HL-60 (cell line): ENCODE measurements at regions not wholly inside any gene's neighbourhood (a gene's known extent, or its start where the extent isn't known, plus 50 kb on each side); places are given as distances from the start of the nearest gene placed in this dataset.

Experiments
- DNase-seq, 2 experiments: peaks; one replicate each; pipeline ENCODE4 v3.0.0-alpha.2; 2010 to 2020; ENCODE audit warnings: low read depth in 1 of 2, low spot score in 1 of 2
- H3K27ac ChIP-seq: fragments of 250-450 bp; sonication (Bioruptor Pico); replicated peaks from 2 replicates; pipeline ENCODE4 v1.5.1; 2020; ENCODE audit warnings: mild to moderate bottlenecking, moderate library complexity
- H3K27me3 ChIP-seq: fragments of 250-450 bp; sonication (Bioruptor Pico); 2 replicates; pipeline ENCODE4 v1.5.1; 2021; ENCODE audit warnings: mild to moderate bottlenecking, moderate library complexity; ENCODE audit not compliant: insufficient read depth, poor library complexity, severe bottlenecking
- H3K4me3 ChIP-seq: replicated peaks from 2 replicates; pipeline ENCODE4 v1.5.1; 2011; ENCODE audit warnings: mild to moderate bottlenecking, control low read depth, low read length; ENCODE audit not compliant: insufficient read depth
- GABPA ChIP-seq: IDR thresholded peaks from 2 replicates; pipeline ENCODE4 v1.6.1; 2012; ENCODE audit warnings: low read depth
- POLR2AphosphoS5 ChIP-seq: IDR thresholded peaks from 2 replicates; pipeline ENCODE4 v1.6.1; 2012; ENCODE audit warnings: low read depth
- SPI1 ChIP-seq: IDR thresholded peaks from 2 replicates; pipeline ENCODE4 v1.6.1; 2012; ENCODE audit warnings: low read depth, mild to moderate bottlenecking, borderline replicate concordance
- TF ChIP-seq, protein P1 (sequence below): IDR thresholded peaks from one replicate; pipeline ENCODE4 v1.5.1; 2011; ENCODE audit warnings: low read length, control low read depth, inconsistent platforms; ENCODE audit not compliant: insufficient read depth
- TF ChIP-seq, protein P2 (sequence below): IDR thresholded peaks from 2 replicates; pipeline ENCODE4 v1.6.1; 2012; ENCODE audit warnings: low read depth; ENCODE audit not compliant: insufficient replicate concordance

DNA sequence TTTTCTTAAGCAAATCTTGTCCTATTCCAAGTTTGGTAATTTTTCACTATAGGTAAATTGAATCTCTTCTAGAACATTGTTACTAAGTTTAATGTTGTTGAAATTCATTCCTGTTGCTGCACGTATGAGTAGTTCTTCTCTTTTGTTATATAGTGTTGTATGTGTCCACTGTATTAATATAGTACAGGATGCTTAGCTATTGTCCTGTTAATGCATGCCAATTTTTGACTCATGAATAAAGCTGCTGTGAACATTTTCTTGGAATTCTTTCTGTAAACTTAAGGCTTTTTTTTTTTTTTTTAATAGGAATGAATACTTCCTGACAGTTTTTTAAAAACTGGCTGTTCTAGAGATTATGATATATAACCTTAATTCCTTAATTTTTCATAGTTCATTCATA, 326.9 kb downstream of the SLC4A3 start:
- no peak for DNase-seq
- TF ChIP-seq POLR2AphosphoS5 (no peak), SPI1 (no peak), GABPA (no peak)
- TF ChIP-seq, protein P1, sequence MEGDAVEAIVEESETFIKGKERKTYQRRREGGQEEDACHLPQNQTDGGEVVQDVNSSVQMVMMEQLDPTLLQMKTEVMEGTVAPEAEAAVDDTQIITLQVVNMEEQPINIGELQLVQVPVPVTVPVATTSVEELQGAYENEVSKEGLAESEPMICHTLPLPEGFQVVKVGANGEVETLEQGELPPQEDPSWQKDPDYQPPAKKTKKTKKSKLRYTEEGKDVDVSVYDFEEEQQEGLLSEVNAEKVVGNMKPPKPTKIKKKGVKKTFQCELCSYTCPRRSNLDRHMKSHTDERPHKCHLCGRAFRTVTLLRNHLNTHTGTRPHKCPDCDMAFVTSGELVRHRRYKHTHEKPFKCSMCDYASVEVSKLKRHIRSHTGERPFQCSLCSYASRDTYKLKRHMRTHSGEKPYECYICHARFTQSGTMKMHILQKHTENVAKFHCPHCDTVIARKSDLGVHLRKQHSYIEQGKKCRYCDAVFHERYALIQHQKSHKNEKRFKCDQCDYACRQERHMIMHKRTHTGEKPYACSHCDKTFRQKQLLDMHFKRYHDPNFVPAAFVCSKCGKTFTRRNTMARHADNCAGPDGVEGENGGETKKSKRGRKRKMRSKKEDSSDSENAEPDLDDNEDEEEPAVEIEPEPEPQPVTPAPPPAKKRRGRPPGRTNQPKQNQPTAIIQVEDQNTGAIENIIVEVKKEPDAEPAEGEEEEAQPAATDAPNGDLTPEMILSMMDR = no peak
- TF ChIP-seq, protein P2, sequence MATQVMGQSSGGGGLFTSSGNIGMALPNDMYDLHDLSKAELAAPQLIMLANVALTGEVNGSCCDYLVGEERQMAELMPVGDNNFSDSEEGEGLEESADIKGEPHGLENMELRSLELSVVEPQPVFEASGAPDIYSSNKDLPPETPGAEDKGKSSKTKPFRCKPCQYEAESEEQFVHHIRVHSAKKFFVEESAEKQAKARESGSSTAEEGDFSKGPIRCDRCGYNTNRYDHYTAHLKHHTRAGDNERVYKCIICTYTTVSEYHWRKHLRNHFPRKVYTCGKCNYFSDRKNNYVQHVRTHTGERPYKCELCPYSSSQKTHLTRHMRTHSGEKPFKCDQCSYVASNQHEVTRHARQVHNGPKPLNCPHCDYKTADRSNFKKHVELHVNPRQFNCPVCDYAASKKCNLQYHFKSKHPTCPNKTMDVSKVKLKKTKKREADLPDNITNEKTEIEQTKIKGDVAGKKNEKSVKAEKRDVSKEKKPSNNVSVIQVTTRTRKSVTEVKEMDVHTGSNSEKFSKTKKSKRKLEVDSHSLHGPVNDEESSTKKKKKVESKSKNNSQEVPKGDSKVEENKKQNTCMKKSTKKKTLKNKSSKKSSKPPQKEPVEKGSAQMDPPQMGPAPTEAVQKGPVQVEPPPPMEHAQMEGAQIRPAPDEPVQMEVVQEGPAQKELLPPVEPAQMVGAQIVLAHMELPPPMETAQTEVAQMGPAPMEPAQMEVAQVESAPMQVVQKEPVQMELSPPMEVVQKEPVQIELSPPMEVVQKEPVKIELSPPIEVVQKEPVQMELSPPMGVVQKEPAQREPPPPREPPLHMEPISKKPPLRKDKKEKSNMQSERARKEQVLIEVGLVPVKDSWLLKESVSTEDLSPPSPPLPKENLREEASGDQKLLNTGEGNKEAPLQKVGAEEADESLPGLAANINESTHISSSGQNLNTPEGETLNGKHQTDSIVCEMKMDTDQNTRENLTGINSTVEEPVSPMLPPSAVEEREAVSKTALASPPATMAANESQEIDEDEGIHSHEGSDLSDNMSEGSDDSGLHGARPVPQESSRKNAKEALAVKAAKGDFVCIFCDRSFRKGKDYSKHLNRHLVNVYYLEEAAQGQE = no peak
- Histone ChIP-seq H3K27me3 (no peaks in the 10 kb centered on the region), H3K4me3 (no peak overlapping the region), H3K27ac (no peak overlapping the region)

GRCh38 chr2:219957820-219958219, 330.4 kb downstream of the SLC4A3 start:
- Histone ChIP-seq H3K27ac (no peak overlapping the region), H3K4me3 (no peak overlapping the region), H3K27me3 (no peaks in the 10 kb centered on the region)
- TF ChIP-seq SPI1 (no peak), POLR2AphosphoS5 (no peak)
- TF ChIP-seq, protein P2 = no peak
- DNase-seq = no peak

- no peaks in the 10 kb centered on the region for H3K27me3 ChIP-seq
- TF ChIP-seq GABPA = no peak
- TF ChIP-seq, protein P1 = no peak
- TF ChIP-seq POLR2AphosphoS5 = no peak
- H3K4me3 ChIP-seq = no peak overlapping the region
- no peak overlapping the region for H3K27ac ChIP-seq
- DNase-seq = no peak
Measured at GRCh38 chr2:219958941-219959340, 331.5 kb downstream of the SLC4A3 start.

DNA sequence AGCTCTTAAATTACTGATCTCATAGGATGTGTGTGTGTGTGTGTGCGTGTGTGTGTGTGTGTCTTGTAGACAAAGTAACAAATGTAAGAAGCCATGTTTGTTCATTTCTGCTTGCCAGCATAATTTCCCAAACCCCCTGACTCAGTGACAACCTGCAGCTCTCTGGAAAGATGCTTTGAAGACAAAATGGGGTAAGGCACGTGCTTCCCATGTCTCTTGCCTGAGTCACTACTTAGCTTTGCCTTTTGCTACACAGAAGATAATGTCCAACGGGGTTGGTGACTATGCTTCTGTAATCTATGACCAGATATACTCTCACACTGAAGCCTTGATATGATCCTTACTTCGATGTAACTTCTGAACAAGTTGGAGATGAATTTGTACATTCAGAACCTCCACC, 332.0 kb downstream of the SLC4A3 start:
- Histone ChIP-seq H3K27ac (no peak overlapping the region), H3K27me3 (no peaks in the 10 kb centered on the region), H3K4me3 (no peak overlapping the region)
- DNase-seq = no peak
- TF ChIP-seq GABPA = no peak
- TF ChIP-seq SPI1 = no peak
- no peak for TF ChIP-seq POLR2AphosphoS5

GRCh38 chr2:219961947-219962498, 334.6 kb downstream of the SLC4A3 start:
- Histone ChIP-seq H3K27me3 (no peaks in the 10 kb centered on the region), H3K4me3 (no peak overlapping the region), H3K27ac (no peak overlapping the region)
- DNase-seq = no peak
- TF ChIP-seq GABPA = no peak
- no peak for TF ChIP-seq POLR2AphosphoS5
- TF ChIP-seq, protein P2 = no peak
- TF ChIP-seq, protein P1 = no peak
- no peak for TF ChIP-seq SPI1
